ENCODE measurements at regions not wholly inside any gene's neighbourhood (a gene's known extent, or its start where the extent isn't known, plus 50 kb on each side); places are given as distances from the start of the nearest gene placed in this dataset.

- Histone ChIP-seq H3K4me3 (ENCODE audit: low read length in 3 of 3) (no peak overlapping the region), H3K27ac (ENCODE audit: low read depth in 2 of 2, low read length in 2 of 2) (no peak overlapping the region), H3K27me3 (ENCODE audit: control insufficient read depth, insufficient read depth, low read length) (no peaks in the 10 kb centered on the region), H3K36me3 (ENCODE audit: control insufficient read depth in 2 of 3, insufficient read depth in 3 of 3, low read length in 3 of 3) (no peaks in the 10 kb centered on the region), H3K9me3 (ENCODE audit: control insufficient read depth in 2 of 3, insufficient read depth in 1 of 3, low read length in 3 of 3) (no peaks in the 10 kb centered on the region), H3K9ac (ENCODE audit: low read length in 3 of 3) (no peak overlapping the region), H3K4me1 (ENCODE audit: control insufficient read depth in 2 of 3, insufficient read depth in 2 of 3, low read depth in 1 of 3, low read length in 3 of 3) (no peaks in the 10 kb centered on the region)
- DNase-seq (no peak), FAIRE-seq (no peak)
- intact Hi-C loops (cut with DNase I) = no loop called here
- TF ChIP-seq, protein P1, sequence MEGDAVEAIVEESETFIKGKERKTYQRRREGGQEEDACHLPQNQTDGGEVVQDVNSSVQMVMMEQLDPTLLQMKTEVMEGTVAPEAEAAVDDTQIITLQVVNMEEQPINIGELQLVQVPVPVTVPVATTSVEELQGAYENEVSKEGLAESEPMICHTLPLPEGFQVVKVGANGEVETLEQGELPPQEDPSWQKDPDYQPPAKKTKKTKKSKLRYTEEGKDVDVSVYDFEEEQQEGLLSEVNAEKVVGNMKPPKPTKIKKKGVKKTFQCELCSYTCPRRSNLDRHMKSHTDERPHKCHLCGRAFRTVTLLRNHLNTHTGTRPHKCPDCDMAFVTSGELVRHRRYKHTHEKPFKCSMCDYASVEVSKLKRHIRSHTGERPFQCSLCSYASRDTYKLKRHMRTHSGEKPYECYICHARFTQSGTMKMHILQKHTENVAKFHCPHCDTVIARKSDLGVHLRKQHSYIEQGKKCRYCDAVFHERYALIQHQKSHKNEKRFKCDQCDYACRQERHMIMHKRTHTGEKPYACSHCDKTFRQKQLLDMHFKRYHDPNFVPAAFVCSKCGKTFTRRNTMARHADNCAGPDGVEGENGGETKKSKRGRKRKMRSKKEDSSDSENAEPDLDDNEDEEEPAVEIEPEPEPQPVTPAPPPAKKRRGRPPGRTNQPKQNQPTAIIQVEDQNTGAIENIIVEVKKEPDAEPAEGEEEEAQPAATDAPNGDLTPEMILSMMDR (IDR thresholded peaks at IDR 0.05; ENCODE audit: borderline replicate concordance, extremely low read depth, insufficient read depth) = no peak
Measured at GRCh38 chr18:70663141-70663540, 374.3 kb downstream of the SOCS6 start.

GRCh38 chr18:70662588-70662987 lies 373.7 kb downstream of the SOCS6 start:
- Histone ChIP-seq H3K4me3 (ENCODE audit: low read length in 3 of 3) (no peak overlapping the region), H3K27ac (ENCODE audit: low read depth in 2 of 2, low read length in 2 of 2) (no peak overlapping the region), H3K36me3 (ENCODE audit: control insufficient read depth in 2 of 3, insufficient read depth in 3 of 3, low read length in 3 of 3) (no peaks in the 10 kb centered on the region), H3K9ac (ENCODE audit: low read length in 3 of 3) (no peak overlapping the region), H3K9me3 (ENCODE audit: control insufficient read depth in 2 of 3, insufficient read depth in 1 of 3, low read length in 3 of 3) (no peaks in the 10 kb centered on the region), H3K27me3 (ENCODE audit: control insufficient read depth, insufficient read depth, low read length) (no peaks in the 10 kb centered on the region), H3K4me1 (ENCODE audit: control insufficient read depth in 2 of 3, insufficient read depth in 2 of 3, low read depth in 1 of 3, low read length in 3 of 3) (no peaks in the 10 kb centered on the region)
- TF ChIP-seq, protein P1 (IDR thresholded peaks at IDR 0.05; ENCODE audit: borderline replicate concordance, extremely low read depth, insufficient read depth) = no peak
- intact Hi-C loops (cut with DNase I) = no loop called here
- DNase-seq (no peak), FAIRE-seq (no peak)

DNA sequence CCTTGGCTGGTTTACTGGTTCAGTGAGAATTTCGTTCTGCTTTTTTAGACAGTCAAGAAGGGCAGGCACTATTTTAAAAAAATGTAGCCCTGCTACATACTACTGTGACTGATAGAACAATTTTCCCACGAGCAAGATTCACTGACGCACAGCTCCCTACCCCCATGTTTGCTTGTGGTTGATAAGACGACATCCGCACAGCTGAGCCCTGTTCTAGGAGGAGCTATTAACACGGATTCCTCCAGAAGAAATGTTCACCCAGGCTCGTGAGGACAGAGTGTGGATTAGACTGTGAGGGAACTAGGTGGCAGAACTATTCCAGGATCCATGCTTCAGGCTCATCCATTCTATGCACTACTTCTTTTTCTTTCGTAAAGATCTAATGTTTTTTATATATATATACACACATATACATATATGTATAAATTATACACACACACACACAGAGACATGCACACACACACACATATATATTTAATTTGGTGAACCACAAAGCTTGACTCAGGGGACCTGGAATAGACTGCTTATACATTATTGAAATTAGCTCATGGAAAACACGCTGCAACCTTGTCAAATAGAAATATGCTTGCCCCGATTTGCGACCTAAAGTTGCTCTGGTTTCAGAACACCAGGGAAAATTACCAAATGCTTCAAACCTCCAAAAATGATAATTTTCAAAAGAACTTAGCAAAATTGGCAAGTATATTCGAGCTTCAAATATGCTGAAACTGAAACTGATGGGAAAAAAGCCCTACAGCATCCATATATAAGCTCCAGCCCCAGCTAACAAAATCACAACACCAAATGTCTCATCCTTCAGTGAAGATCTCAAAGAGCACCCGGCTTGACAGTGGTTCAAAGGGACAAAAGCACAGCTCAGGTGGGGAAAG lies 370.4 kb downstream of the SOCS6 start:
- no peak for DNase-seq
- intact Hi-C loops (cut with DNase I) = no loop called here
- H3K9me3 ChIP-seq (ENCODE audit: control insufficient read depth in 2 of 3, insufficient read depth in 1 of 3, low read length in 3 of 3) = no peaks in the 10 kb centered on the region
- H3K4me3 ChIP-seq (ENCODE audit: low read length in 3 of 3) = no peak overlapping the region
- no peaks in the 10 kb centered on the region for H3K27me3 ChIP-seq (ENCODE audit: control insufficient read depth, insufficient read depth, low read length)
- no peak for FAIRE-seq
- TF ChIP-seq, protein P1 (IDR thresholded peaks at IDR 0.05; ENCODE audit: borderline replicate concordance, extremely low read depth, insufficient read depth) = no peak
- no peak overlapping the region for H3K27ac ChIP-seq (ENCODE audit: low read depth in 2 of 2, low read length in 2 of 2)
- H3K4me1 ChIP-seq (ENCODE audit: control insufficient read depth in 2 of 3, insufficient read depth in 2 of 3, low read depth in 1 of 3, low read length in 3 of 3) = no peaks in the 10 kb centered on the region
- H3K36me3 ChIP-seq (ENCODE audit: control insufficient read depth in 2 of 3, insufficient read depth in 3 of 3, low read length in 3 of 3) = no peaks in the 10 kb centered on the region
- no peak overlapping the region for H3K9ac ChIP-seq (ENCODE audit: low read length in 3 of 3)
